ENCODE measurements at regions not wholly inside any gene's neighbourhood (a gene's known extent, or its start where the extent isn't known, plus 50 kb on each side); places are given as distances from the start of the nearest gene placed in this dataset.
A peak's percentile ranks its signal among the peaks of the same experiment; 100 is the strongest.

- no peak for TF ChIP-seq CTCF (IDR thresholded peaks at IDR 0.05; ENCODE audit: insufficient read depth, low read depth, low read length, missing control alignments)
- DNase-seq (ENCODE audit: low read depth) = no peak
- no peak overlapping the region for H3K4me3 ChIP-seq (ENCODE audit: low read length)
These were observed 335.2 kb upstream of the PRKCQ start for GRCh38 chr10:6915307-6915706.

GRCh38 chr10:6912929-6913328 lies 332.9 kb upstream of the PRKCQ start:
- no peak for TF ChIP-seq CTCF (IDR thresholded peaks at IDR 0.05; ENCODE audit: insufficient read depth, low read depth, low read length, missing control alignments)
- DNase-seq (ENCODE audit: low read depth) = no peak
- H3K4me3 ChIP-seq (ENCODE audit: low read length) = no peak overlapping the region

GRCh38 chr10:6912424-6912823 lies 332.3 kb upstream of the PRKCQ start:
- no peak overlapping the region for H3K4me3 ChIP-seq (ENCODE audit: low read length)
- DNase-seq (ENCODE audit: low read depth) = peak; percentile 84
- TF ChIP-seq CTCF (IDR thresholded peaks at IDR 0.05; ENCODE audit: insufficient read depth, low read depth, low read length, missing control alignments) = no peak

- no peak for TF ChIP-seq CTCF (IDR thresholded peaks at IDR 0.05; ENCODE audit: insufficient read depth, low read depth, low read length, missing control alignments)
- no peak overlapping the region for H3K4me3 ChIP-seq (ENCODE audit: low read length)
- no peak for DNase-seq (ENCODE audit: low read depth)
These were observed 331.9 kb upstream of the PRKCQ start for GRCh38 chr10:6912021-6912420.

GRCh38 chr10:6909905-6910560 lies 330.0 kb upstream of the PRKCQ start:
- no peak for DNase-seq (ENCODE audit: low read depth)
- TF ChIP-seq CTCF (IDR thresholded peaks at IDR 0.05; ENCODE audit: insufficient read depth, low read depth, low read length, missing control alignments) = no peak
- H3K4me3 ChIP-seq (ENCODE audit: low read length) = no peak overlapping the region

- no peak for TF ChIP-seq CTCF (IDR thresholded peaks at IDR 0.05; ENCODE audit: insufficient read depth, low read depth, low read length, missing control alignments)
- DNase-seq (ENCODE audit: low read depth) = no peak
- H3K4me3 ChIP-seq (ENCODE audit: low read length) = no peak overlapping the region
These were observed 327.9 kb upstream of the PRKCQ start for GRCh38 chr10:6907877-6908530.

- TF ChIP-seq CTCF (IDR thresholded peaks at IDR 0.05; ENCODE audit: insufficient read depth, low read depth, low read length, missing control alignments) = no peak
- no peak overlapping the region for H3K4me3 ChIP-seq (ENCODE audit: low read length)
- DNase-seq (ENCODE audit: low read depth) = no peak
These were observed 314.3 kb upstream of the PRKCQ start for GRCh38 chr10:6894405-6894804.

Data from epithelial cell of esophagus (primary cell).